Caco-2 (cell line): ENCODE measurements at regions not wholly inside any gene's neighbourhood (a gene's known extent, or its start where the extent isn't known, plus 50 kb on each side); places are given as distances from the start of the nearest gene placed in this dataset.
"Not testable (repeated sequence)": the region's sequence is repeated elsewhere in the genome, so short reads cannot be mapped to it uniquely, and the experiment has no call there.

ENCODE experiments used
- BruUV-seq: library from RNA; stranded (reverse); fragments of 400-500 nt; replicated peaks from 2 replicates; lab custom pipeline; 2021; lab: Mats Ljungman, UMichigan
- CTCF ChIA-PET: fragments of 300-600 bp; sonication (Branson Sonifier 250); formaldehyde crosslinking; loops from one replicate; lab custom pipeline; 2022; ENCODE audit warnings: antibody characterized with exemption; lab: Charles Lee
- POLR2A ChIA-PET: fragments of 300-600 bp; sonication (Branson Sonifier 250); formaldehyde crosslinking; loops from one replicate; lab custom pipeline; 2022; ENCODE audit warnings: antibody characterized with exemption; lab: Charles Lee
- DNase-seq, 2 experiments: peaks; one replicate each; pipeline versions ENCODE4 v3.0.0 to v3.0.0-alpha.2; 2020 to 2022
- H3K27me3 ChIP-seq: replicated peaks from 2 replicates; pipeline ENCODE4 v1.6.0; 2011; ENCODE audit warnings: low read length; ENCODE audit not compliant: control insufficient read depth, insufficient read depth
- H3K36me3 ChIP-seq: 2 replicates; pipeline ENCODE4 v1.5.1; 2011; ENCODE audit warnings: low read length; ENCODE audit not compliant: control insufficient read depth, insufficient read depth
- H3K4me1 ChIP-seq: fragments of 250-450 bp; sonication (Bioruptor Pico); 2 replicates; pipeline ENCODE4 v1.5.1; 2020; ENCODE audit warnings: mild to moderate bottlenecking
- H3K4me3 ChIP-seq: 2 replicates; pipeline ENCODE4 v1.5.1; 2011; ENCODE audit warnings: low read depth, mild to moderate bottlenecking, control low read depth, low read length
- H3K9me3 ChIP-seq: fragments of 250-450 bp; sonication (Bioruptor Pico); 2 replicates; pipeline ENCODE4 v1.5.1; 2020; ENCODE audit warnings: mild to moderate bottlenecking, moderate library complexity
- H3K27ac Mint-ChIP-seq: one replicate; pipeline ENCODE4 v1.8.0; 2022; ENCODE audit warnings: mixed read lengths; ENCODE audit not compliant: unreplicated experiment
- H3K27me3 Mint-ChIP-seq: one replicate; pipeline ENCODE4 v1.8.0; 2022; ENCODE audit warnings: mixed read lengths; ENCODE audit not compliant: insufficient read depth, unreplicated experiment
- H3K36me3 Mint-ChIP-seq: one replicate; pipeline ENCODE4 v1.8.0; 2022; ENCODE audit warnings: mild to moderate bottlenecking, mixed read lengths; ENCODE audit not compliant: insufficient read depth, unreplicated experiment
- H3K4me1 Mint-ChIP-seq: one replicate; pipeline ENCODE4 v1.8.0; 2022; ENCODE audit warnings: low read depth, mixed read lengths; ENCODE audit not compliant: unreplicated experiment
- H3K4me3 Mint-ChIP-seq: one replicate; pipeline ENCODE4 v1.8.0; 2022; ENCODE audit warnings: mild to moderate bottlenecking, moderate library complexity, mixed read lengths; ENCODE audit not compliant: unreplicated experiment
- H3K9me3 Mint-ChIP-seq: one replicate; pipeline ENCODE4 v1.8.0; 2022; ENCODE audit warnings: mixed read lengths; ENCODE audit not compliant: unreplicated experiment
- CTCF ChIP-seq, 2 experiments: fragments of 200-600 bp in 1 of 2; IDR thresholded peaks; 1 replicate in 1 of 2; 2 replicates in 1 of 2; pipeline versions ENCODE4 v1.5.1 to v1.8.0; 2011 to 2022; ENCODE audit warnings: antibody characterized with exemption in 1 of 2, control low read depth in 1 of 2, inconsistent platforms in 1 of 2, low read depth in 1 of 2, low read length in 1 of 2, mild to moderate bottlenecking in 1 of 2, moderate library complexity in 1 of 2; ENCODE audit not compliant: insufficient read depth in 1 of 2, severe bottlenecking in 1 of 2, unreplicated experiment in 1 of 2
- intact Hi-C: fragments of 100-400 bp; cut with micrococcal nuclease; formaldehyde crosslinking; loops from one replicate; pipeline ENCODE4 v1.10.0; 2022; ENCODE audit not compliant: unreplicated experiment

GRCh38 chr4:155042014-155042413 is 166.4 kb upstream of the NPY2R start:
- Mint-ChIP-seq H3K4me3 (no peak overlapping the region), H3K27me3 (no peaks in the 10 kb centered on the region), H3K36me3 (no peaks in the 10 kb centered on the region), H3K9me3 (no peaks in the 10 kb centered on the region), H3K27ac (no peak overlapping the region), H3K4me1 (no peaks in the 10 kb centered on the region)
- Histone ChIP-seq H3K27me3 (no peaks in the 10 kb centered on the region), H3K9me3 (no peaks in the 10 kb centered on the region), H3K4me1 (no peaks in the 10 kb centered on the region), H3K4me3 (no peak overlapping the region), H3K36me3 (no peaks in the 10 kb centered on the region)
- ChIA-PET POLR2A (no interaction called here), CTCF (no interaction called here)
- no peak for TF ChIP-seq CTCF (IDR thresholded peaks at IDR 0.05; ENCODE audit: insufficient read depth in 1 of 2, low read depth in 1 of 2, low read length in 1 of 2, severe bottlenecking in 1 of 2, unreplicated experiment in 1 of 2)
- intact Hi-C loops: no loop called here
- no peak for DNase-seq
- BruUV-seq: no TSS peak

- H3K27ac Mint-ChIP-seq, H3K4me3 ChIP-seq, H3K36me3 ChIP-seq, CTCF ChIA-PET, H3K4me1 Mint-ChIP-seq, H3K4me1 ChIP-seq, H3K36me3 Mint-ChIP-seq, H3K27me3 Mint-ChIP-seq, BruUV-seq, H3K4me3 Mint-ChIP-seq, H3K9me3 ChIP-seq, intact Hi-C loops, POLR2A ChIA-PET, H3K27me3 ChIP-seq, DNase-seq, H3K9me3 Mint-ChIP-seq: not testable (repeated sequence)
Observed at GRCh38 chr4:155044251-155044650, 164.2 kb upstream of the NPY2R start.

GRCh38 chr4:155047755-155048154 is 160.7 kb upstream of the NPY2R start:
- intact Hi-C loops: no loop called here
- no peak overlapping the region for H3K27ac Mint-ChIP-seq

GRCh38 chr4:155054042-155054441 is 154.4 kb upstream of the NPY2R start:
- H3K4me1 ChIP-seq, H3K9me3 Mint-ChIP-seq, H3K9me3 ChIP-seq, H3K4me1 Mint-ChIP-seq, BruUV-seq, H3K36me3 ChIP-seq, intact Hi-C loops, CTCF ChIA-PET, H3K4me3 Mint-ChIP-seq, H3K27ac Mint-ChIP-seq, H3K36me3 Mint-ChIP-seq, H3K27me3 Mint-ChIP-seq, DNase-seq, H3K4me3 ChIP-seq, H3K27me3 ChIP-seq, POLR2A ChIA-PET: not testable (repeated sequence)

More at GRCh38 chr4:155047755-155048154, 160.7 kb upstream of the NPY2R start:
- BruUV-seq: no TSS peak
- TF ChIP-seq CTCF (IDR thresholded peaks at IDR 0.05; ENCODE audit: insufficient read depth in 1 of 2, low read depth in 1 of 2, low read length in 1 of 2, severe bottlenecking in 1 of 2, unreplicated experiment in 1 of 2): no peak
- no peaks in the 10 kb centered on the region for H3K4me1 Mint-ChIP-seq
- no peak overlapping the region for H3K4me3 Mint-ChIP-seq
- no peaks in the 10 kb centered on the region for H3K27me3 Mint-ChIP-seq
- ChIA-PET CTCF (no interaction called here), POLR2A (no interaction called here)
- Histone ChIP-seq H3K36me3 (no peaks in the 10 kb centered on the region), H3K4me1 (no peaks in the 10 kb centered on the region), H3K4me3 (no peak overlapping the region), H3K27me3 (no peaks in the 10 kb centered on the region), H3K9me3 (no peaks in the 10 kb centered on the region)
- no peaks in the 10 kb centered on the region for H3K36me3 Mint-ChIP-seq
- no peak for DNase-seq
- H3K9me3 Mint-ChIP-seq: no peaks in the 10 kb centered on the region
